Hepatocyte (in vitro differentiated cells): ENCODE measurements at regions not wholly inside any gene's neighbourhood (a gene's known extent, or its start where the extent isn't known, plus 50 kb on each side); places are given as distances from the start of the nearest gene placed in this dataset.
"Not testable (repeated sequence)": the region's sequence is repeated elsewhere in the genome, so short reads cannot be mapped to it uniquely, and the experiment has no call there.

ENCODE experiments used
- DNase-seq: peaks from one replicate; pipeline ENCODE4 v3.0.0-alpha.2; 2016; ENCODE audit warnings: low spot score
- H2AFZ ChIP-seq: fragments of 200-600 bp; sonication (generic); 2 replicates; pipeline ENCODE4 v1.6.0; 2016; ENCODE audit warnings: antibody characterized with exemption, mild to moderate bottlenecking
- H3K27ac ChIP-seq: fragments of 200-600 bp; sonication (generic); 2 replicates; pipeline ENCODE4 v1.5.1; 2016; ENCODE audit warnings: mild to moderate bottlenecking
- H3K27me3 ChIP-seq: fragments of 200-600 bp; sonication (generic); 2 replicates; pipeline ENCODE4 v1.6.1; 2016
- H3K36me3 ChIP-seq: fragments of 200-600 bp; sonication (generic); replicated peaks from 2 replicates; pipeline ENCODE4 v1.5.1; 2016; ENCODE audit warnings: low read depth; ENCODE audit not compliant: insufficient read depth
- H3K4me1 ChIP-seq: fragments of 200-600 bp; sonication (generic); 2 replicates; pipeline ENCODE4 v1.5.1; 2016; ENCODE audit warnings: mild to moderate bottlenecking, moderate library complexity; ENCODE audit not compliant: insufficient read depth
- H3K4me2 ChIP-seq: fragments of 200-600 bp; sonication (generic); 2 replicates; pipeline ENCODE4 v1.6.0; 2016
- H3K4me3 ChIP-seq: fragments of 200-600 bp; sonication (generic); 2 replicates; pipeline ENCODE4 v1.5.1; 2016; ENCODE audit warnings: mild to moderate bottlenecking
- H3K79me2 ChIP-seq: fragments of 200-600 bp; sonication (generic); 2 replicates; pipeline ENCODE4 v1.6.0; 2017; ENCODE audit warnings: mild to moderate bottlenecking
- H3K9me2 ChIP-seq: fragments of 200-600 bp; sonication (generic); replicated peaks from 2 replicates; pipeline ENCODE4 v1.6.0; 2017; ENCODE audit warnings: mild to moderate bottlenecking; ENCODE audit not compliant: insufficient read depth
- H3K9me3 ChIP-seq: fragments of 200-600 bp; sonication (generic); 2 replicates; pipeline ENCODE4 v1.5.1; 2016; ENCODE audit warnings: low read depth, mild to moderate bottlenecking
- H4K20me1 ChIP-seq: fragments of 200-600 bp; sonication (generic); 2 replicates; pipeline ENCODE4 v1.6.0; 2016; ENCODE audit warnings: mild to moderate bottlenecking; ENCODE audit not compliant: insufficient read depth, poor library complexity, severe bottlenecking
- CTCF ChIP-seq: fragments of 200-600 bp; sonication (generic); IDR thresholded peaks from 2 replicates; pipeline ENCODE4 v1.5.1; 2016; ENCODE audit warnings: antibody characterized with exemption, mild to moderate bottlenecking; ENCODE audit not compliant: poor library complexity
- EZH2 ChIP-seq: fragments of 200-600 bp; sonication (generic); IDR thresholded peaks from 2 replicates; pipeline ENCODE4 v1.6.1; 2016; ENCODE audit warnings: antibody characterized with exemption, mild to moderate bottlenecking, borderline replicate concordance
- EZH2phosphoT487 ChIP-seq: fragments of 200-600 bp; sonication (generic); IDR thresholded peaks from one replicate; pipeline ENCODE4 v1.6.1; 2018; ENCODE audit warnings: antibody characterized with exemption, mild to moderate bottlenecking, low read depth, moderate library complexity; ENCODE audit not compliant: unreplicated experiment, severe bottlenecking
- WGBS: methylation state at CpG from one replicate; pipeline ENCODE4 v1.1.6; 2016; ENCODE audit warnings: low lambda C conversion rate; ENCODE audit errors: missing lambda C conversion rate; 5-methylcytosine and 5-hydroxymethylcytosine counted together

DNA sequence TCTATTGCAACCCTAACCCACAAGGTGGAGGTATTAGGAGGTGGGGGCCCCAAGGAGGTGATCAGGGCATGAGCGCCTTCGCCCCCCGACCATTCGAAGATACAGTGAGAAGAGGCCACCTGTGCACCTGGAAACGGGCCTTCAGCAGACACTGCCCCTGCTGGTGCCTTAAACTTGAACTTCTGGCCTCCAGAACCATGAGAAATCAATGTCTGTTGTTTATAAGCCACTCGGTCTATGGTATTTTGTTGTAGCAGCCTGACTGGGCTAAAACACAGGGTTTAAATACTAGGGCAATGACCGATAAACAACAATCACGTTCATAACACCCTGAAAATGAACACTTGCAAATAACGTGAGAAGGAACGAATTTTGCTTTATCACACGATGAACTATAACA is 85.2 kb upstream of the USP29 start:
- no peak for TF ChIP-seq EZH2phosphoT487
- no peak for TF ChIP-seq CTCF
- TF ChIP-seq EZH2: no peak
- no peaks in the 10 kb centered on the region for H3K9me3 ChIP-seq
- H4K20me1 ChIP-seq: no peaks in the 10 kb centered on the region
- no peaks in the 10 kb centered on the region for H3K27me3 ChIP-seq
- 82% methylated on average over 11 of the region's 11 CpGs for WGBS
- H3K79me2 ChIP-seq: no peaks in the 10 kb centered on the region
- no peak overlapping the region for H3K4me3 ChIP-seq
- no peak overlapping the region for H3K4me2 ChIP-seq
- DNase-seq: no peak
- no peaks in the 10 kb centered on the region for H3K4me1 ChIP-seq
- no peaks in the 10 kb centered on the region for H3K36me3 ChIP-seq
- no peaks in the 10 kb centered on the region for H3K9me2 ChIP-seq
- H3K27ac ChIP-seq: no peak overlapping the region
- no peak overlapping the region for H2AFZ ChIP-seq

- H3K27ac ChIP-seq, H3K27me3 ChIP-seq, DNase-seq, H4K20me1 ChIP-seq, H3K4me2 ChIP-seq, H3K4me1 ChIP-seq, H3K36me3 ChIP-seq, H2AFZ ChIP-seq, H3K9me3 ChIP-seq, H3K4me3 ChIP-seq, H3K79me2 ChIP-seq, H3K9me2 ChIP-seq: not testable (repeated sequence)
- WGBS: 77% methylated on average over 4 of the region's 4 CpGs
These were observed 84.0 kb upstream of the USP29 start for GRCh38 chr19:57035740-57036139.

DNA sequence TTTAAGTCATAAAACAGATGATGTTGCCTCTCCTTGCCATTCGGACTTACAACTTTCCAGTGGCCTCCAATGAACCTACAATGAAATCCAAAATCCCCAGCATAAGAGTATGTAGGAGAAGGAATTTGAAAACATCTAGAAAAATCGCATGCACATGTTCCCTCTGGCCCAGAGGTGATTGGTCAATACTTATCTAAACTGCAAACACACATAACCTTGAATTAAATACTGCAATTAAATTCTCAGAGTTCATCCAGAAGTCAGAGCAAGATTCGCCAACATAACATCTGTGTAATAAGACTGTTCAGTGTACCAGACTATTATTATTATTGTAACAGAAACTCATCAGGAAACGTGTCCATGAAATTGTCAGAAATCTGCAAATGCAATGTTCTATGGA is 82.2 kb upstream of the USP29 start:
- Histone ChIP-seq H3K9me3 (no peaks in the 10 kb centered on the region), H3K79me2 (no peaks in the 10 kb centered on the region), H3K4me3 (no peak overlapping the region), H3K4me2 (no peak overlapping the region), H4K20me1 (no peaks in the 10 kb centered on the region), H3K27ac (no peak overlapping the region), H3K4me1 (no peaks in the 10 kb centered on the region), H2AFZ (no peak overlapping the region), H3K36me3 (no peaks in the 10 kb centered on the region), H3K9me2 (no peaks in the 10 kb centered on the region), H3K27me3 (no peaks in the 10 kb centered on the region)
- WGBS: 36% methylated on average over 4 of the region's 4 CpGs
- no peak for DNase-seq
- TF ChIP-seq EZH2 (no peak), EZH2phosphoT487 (no peak), CTCF (no peak)

DNA sequence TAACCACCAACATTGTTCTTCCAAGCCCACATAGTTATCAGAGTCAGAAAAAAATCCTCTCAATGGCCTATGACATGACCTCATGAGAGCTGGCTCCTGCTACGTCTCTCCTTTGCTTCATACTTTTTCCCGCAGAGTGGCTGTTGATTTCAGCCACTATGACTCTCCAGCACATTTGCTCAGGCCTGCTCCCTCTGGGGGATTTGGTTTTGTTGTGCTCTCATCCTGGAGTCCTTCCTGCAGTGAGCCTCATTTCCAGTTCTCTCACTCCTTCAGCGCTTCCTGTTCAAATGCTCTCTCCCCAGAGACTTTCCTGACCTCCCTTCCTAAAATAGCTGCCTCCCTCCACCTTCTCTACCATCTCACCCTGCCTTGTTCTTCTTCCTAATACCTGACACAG is 72.0 kb upstream of the USP29 start:
- Histone ChIP-seq H2AFZ (no peak overlapping the region), H3K27ac (no peak overlapping the region), H4K20me1 (no peaks in the 10 kb centered on the region), H3K4me2 (no peak overlapping the region), H3K9me2 (no peaks in the 10 kb centered on the region), H3K4me3 (no peak overlapping the region), H3K36me3 (no peaks in the 10 kb centered on the region), H3K4me1 (no peaks in the 10 kb centered on the region), H3K79me2 (no peaks in the 10 kb centered on the region), H3K27me3 (no peaks in the 10 kb centered on the region), H3K9me3 (no peaks in the 10 kb centered on the region)
- DNase-seq: no peak
- TF ChIP-seq EZH2phosphoT487 (no peak), CTCF (no peak)
- WGBS: 71% methylated on average over 3 of the region's 3 CpGs
